Trophoblast cell (in vitro differentiated cells and primary cell): ENCODE measurements at regions not wholly inside any gene's neighbourhood (a gene's known extent, or its start where the extent isn't known, plus 50 kb on each side); places are given as distances from the start of the nearest gene placed in this dataset.

ENCODE experiments used
- DNase-seq, 2 donors: peaks; one replicate each; pipeline ENCODE4 v3.0.0-alpha.2; 2016
- H2AFZ ChIP-seq: 2 replicates; pipeline ENCODE4 v1.6.1; 2013; ENCODE audit warnings: low read length, moderate library complexity, mild to moderate bottlenecking; ENCODE audit not compliant: insufficient read depth, poor library complexity
- H2AK5ac ChIP-seq: 2 replicates; pipeline ENCODE4 v1.6.1; 2013; ENCODE audit warnings: mild to moderate bottlenecking, low read length
- H2BK120ac ChIP-seq: 2 replicates; pipeline ENCODE4 v1.6.1; 2013; ENCODE audit warnings: low read length, mild to moderate bottlenecking, moderate library complexity; ENCODE audit not compliant: insufficient read depth, poor library complexity
- H2BK12ac ChIP-seq: 2 replicates; pipeline ENCODE4 v1.6.1; 2013; ENCODE audit warnings: mild to moderate bottlenecking, low read length, moderate library complexity
- H2BK5ac ChIP-seq: 2 replicates; pipeline ENCODE4 v1.6.1; 2013; ENCODE audit warnings: low read length, low read depth, moderate library complexity, mild to moderate bottlenecking; ENCODE audit not compliant: poor library complexity
- H3K14ac ChIP-seq: 2 replicates; pipeline ENCODE4 v1.6.1; 2013; ENCODE audit warnings: mild to moderate bottlenecking, low read length
- H3K18ac ChIP-seq: 2 replicates; pipeline ENCODE4 v1.6.1; 2013; ENCODE audit warnings: mild to moderate bottlenecking, low read length
- H3K23ac ChIP-seq: 2 replicates; pipeline ENCODE4 v1.6.1; 2013; ENCODE audit warnings: low read length
- H3K27ac ChIP-seq: 2 replicates; pipeline ENCODE4 v1.5.1; 2013; ENCODE audit warnings: low read depth, mild to moderate bottlenecking, inconsistent platforms, low read length, moderate library complexity
- H3K27me3 ChIP-seq: 2 replicates; pipeline ENCODE4 v1.6.1; 2013; ENCODE audit warnings: inconsistent platforms, mild to moderate bottlenecking, low read length, moderate library complexity; ENCODE audit not compliant: insufficient read depth
- H3K36me3 ChIP-seq, 2 experiments: 1 replicate in 1 of 2; 2 replicates in 1 of 2; pipeline ENCODE4 v1.6.1; 2013; ENCODE audit warnings: low read length in 2 of 2, mild to moderate bottlenecking in 2 of 2, moderate library complexity in 1 of 2; ENCODE audit not compliant: insufficient read depth in 2 of 2, control insufficient read depth in 1 of 2
- H3K4ac ChIP-seq: 2 replicates; pipeline ENCODE4 v1.6.1; 2013; ENCODE audit warnings: low read depth, mild to moderate bottlenecking, low read length, moderate library complexity
- H3K4me1 ChIP-seq, 2 experiments: 1 replicate in 1 of 2; 2 replicates in 1 of 2; pipeline ENCODE4 v1.6.1; 2013; ENCODE audit warnings: low read length in 2 of 2, mild to moderate bottlenecking in 2 of 2, moderate library complexity in 1 of 2; ENCODE audit not compliant: insufficient read depth in 2 of 2, control insufficient read depth in 1 of 2
- H3K4me2 ChIP-seq: 2 replicates; pipeline ENCODE4 v1.6.1; 2013; ENCODE audit warnings: inconsistent platforms, mild to moderate bottlenecking, low read length, moderate library complexity
- H3K4me3 ChIP-seq: 2 replicates; pipeline ENCODE4 v1.5.1; 2013; ENCODE audit warnings: mild to moderate bottlenecking, low read depth, low read length, inconsistent platforms
- H3K79me1 ChIP-seq: one replicate; pipeline ENCODE4 v1.6.1; 2013; ENCODE audit warnings: low read length
- H3K79me2 ChIP-seq: 2 replicates; pipeline ENCODE4 v1.6.1; 2013; ENCODE audit warnings: low read length, mild to moderate bottlenecking; ENCODE audit not compliant: control insufficient read depth, insufficient read depth, poor library complexity
- H3K9ac ChIP-seq: 2 replicates; pipeline ENCODE4 v1.6.1; 2013; ENCODE audit warnings: mild to moderate bottlenecking, low read length
- H3K9me3 ChIP-seq: 2 replicates; pipeline ENCODE4 v1.6.1; 2013; ENCODE audit warnings: low read depth, mild to moderate bottlenecking, control low read depth, inconsistent platforms, low read length; ENCODE audit not compliant: insufficient read depth
- H4K12ac ChIP-seq: 2 replicates; pipeline ENCODE4 v1.6.1; 2013; ENCODE audit warnings: low read depth, mild to moderate bottlenecking, low read length, moderate library complexity
- H4K8ac ChIP-seq: 2 replicates; pipeline ENCODE4 v1.6.1; 2013; ENCODE audit warnings: low read depth, mild to moderate bottlenecking, low read length, moderate library complexity
- H4K91ac ChIP-seq: one replicate; pipeline ENCODE4 v1.6.1; 2013; ENCODE audit warnings: low read depth, mild to moderate bottlenecking, low read length, moderate library complexity
- WGBS: extraction: QIAGEN DNeasy Blood & Tissue Kit; methylation state at CpG from one replicate; pipeline ENCODE4 v1.1.7; 2013; ENCODE audit warnings: missing lambda C conversion rate; ENCODE audit not compliant: insufficient read length, insufficient coverage; ENCODE audit errors: extremely low coverage; 5-methylcytosine and 5-hydroxymethylcytosine counted together

- no peak for DNase-seq
- Histone ChIP-seq H3K4ac (no peak overlapping the region), H3K9me3 (no peaks in the 10 kb centered on the region), H2BK5ac (no peak overlapping the region), H3K23ac (no peak overlapping the region), H3K4me3 (no peak overlapping the region), H3K27me3 (no peaks in the 10 kb centered on the region), H3K79me2 (no peaks in the 10 kb centered on the region), H4K12ac (no peak overlapping the region), H3K4me2 (no peak overlapping the region), H3K14ac (no peak overlapping the region), H3K36me3 (no peaks in the 10 kb centered on the region), H2BK120ac (no peak overlapping the region), H3K9ac (no peak overlapping the region), H3K27ac (no peak overlapping the region), H2AFZ (no peak overlapping the region), H3K4me1 (no peaks in the 10 kb centered on the region), H2AK5ac (no peak overlapping the region), H4K8ac (no peak overlapping the region), H3K18ac (no peak overlapping the region), H2BK12ac (no peak overlapping the region), H3K79me1 (no peaks in the 10 kb centered on the region), H4K91ac (no peak overlapping the region)
- WGBS = no CpG with 5 or more reads among the region's 3 CpGs
Measured at GRCh38 chr3:159165961-159166360, 364.1 kb downstream of the MFSD1 start.

GRCh38 chr3:159166899-159167586, 365.2 kb downstream of the MFSD1 start:
- H2BK5ac ChIP-seq = no peak overlapping the region
- no peak overlapping the region for H4K8ac ChIP-seq
- no peak overlapping the region for H2BK12ac ChIP-seq
- H4K12ac ChIP-seq = no peak overlapping the region
- H2AK5ac ChIP-seq = no peak overlapping the region
- no peak overlapping the region for H3K27ac ChIP-seq
- H4K91ac ChIP-seq = no peak overlapping the region
- H3K79me2 ChIP-seq = no peaks in the 10 kb centered on the region
- H3K9ac ChIP-seq = no peak overlapping the region
- no peaks in the 10 kb centered on the region for H3K27me3 ChIP-seq
- H2AFZ ChIP-seq = no peak overlapping the region
- no peak overlapping the region for H3K4me2 ChIP-seq
- no peaks in the 10 kb centered on the region for H3K36me3 ChIP-seq
- no peak for DNase-seq
- H3K4me3 ChIP-seq = no peak overlapping the region
- H3K23ac ChIP-seq = no peak overlapping the region
- no peak overlapping the region for H3K18ac ChIP-seq
- H3K79me1 ChIP-seq = no peaks in the 10 kb centered on the region
- no CpG with 5 or more reads among the region's 2 CpGs for WGBS
- H3K14ac ChIP-seq = no peak overlapping the region
- no peak overlapping the region for H2BK120ac ChIP-seq
- H3K4me1 ChIP-seq = no peaks in the 10 kb centered on the region
- no peaks in the 10 kb centered on the region for H3K9me3 ChIP-seq
- no peak overlapping the region for H3K4ac ChIP-seq

GRCh38 chr3:159168788-159169187, 366.9 kb downstream of the MFSD1 start:
- no peak overlapping the region for H2BK12ac ChIP-seq
- no peak overlapping the region for H4K12ac ChIP-seq
- H2AK5ac ChIP-seq = no peak overlapping the region
- no peak overlapping the region for H3K9ac ChIP-seq
- no peak overlapping the region for H2AFZ ChIP-seq
- H3K9me3 ChIP-seq = no peaks in the 10 kb centered on the region
- H4K91ac ChIP-seq = no peak overlapping the region
- H3K79me1 ChIP-seq = no peaks in the 10 kb centered on the region
- H3K27me3 ChIP-seq = no peaks in the 10 kb centered on the region
- no peaks in the 10 kb centered on the region for H3K36me3 ChIP-seq
- no peak overlapping the region for H3K4me3 ChIP-seq
- H3K18ac ChIP-seq = no peak overlapping the region
- no peak overlapping the region for H3K27ac ChIP-seq
- H3K23ac ChIP-seq = no peak overlapping the region
- no peaks in the 10 kb centered on the region for H3K4me1 ChIP-seq
- WGBS = no CpG with 5 or more reads among the region's 1 CpG
- H3K4me2 ChIP-seq = no peak overlapping the region
- H2BK5ac ChIP-seq = no peak overlapping the region
- H3K79me2 ChIP-seq = no peaks in the 10 kb centered on the region
- H3K4ac ChIP-seq = no peak overlapping the region
- no peak for DNase-seq
- H2BK120ac ChIP-seq = no peak overlapping the region
- H4K8ac ChIP-seq = no peak overlapping the region
- H3K14ac ChIP-seq = no peak overlapping the region

- H3K4ac ChIP-seq = no peak overlapping the region
- no peaks in the 10 kb centered on the region for H3K4me1 ChIP-seq
- H2AFZ ChIP-seq = no peak overlapping the region
- no peaks in the 10 kb centered on the region for H3K9me3 ChIP-seq
- no peak for DNase-seq
- H3K4me3 ChIP-seq = no peak overlapping the region
- H2BK12ac ChIP-seq = no peak overlapping the region
- no peaks in the 10 kb centered on the region for H3K79me1 ChIP-seq
- H3K79me2 ChIP-seq = no peaks in the 10 kb centered on the region
- H4K8ac ChIP-seq = no peak overlapping the region
- H2BK120ac ChIP-seq = no peak overlapping the region
- H3K36me3 ChIP-seq = no peaks in the 10 kb centered on the region
- H3K9ac ChIP-seq = no peak overlapping the region
- no peak overlapping the region for H3K18ac ChIP-seq
- H2BK5ac ChIP-seq = no peak overlapping the region
- no peak overlapping the region for H3K4me2 ChIP-seq
- H2AK5ac ChIP-seq = no peak overlapping the region
- H3K23ac ChIP-seq = no peak overlapping the region
- H3K27ac ChIP-seq = no peak overlapping the region
- no peak overlapping the region for H4K91ac ChIP-seq
- no peak overlapping the region for H4K12ac ChIP-seq
- H3K14ac ChIP-seq = no peak overlapping the region
- H3K27me3 ChIP-seq = no peaks in the 10 kb centered on the region
Measured at GRCh38 chr3:159169828-159170227, 368.0 kb downstream of the MFSD1 start.
